SIG-M5 treated with dmso at 0.1 percent for 504 hours (cell line): ENCODE measurements at regions not wholly inside any gene's neighbourhood (a gene's known extent, or its start where the extent isn't known, plus 50 kb on each side); places are given as distances from the start of the nearest gene placed in this dataset.
A peak's percentile ranks its signal among the peaks of the same experiment; 100 is the strongest.
"Not testable (repeated sequence)": the region's sequence is repeated elsewhere in the genome, so short reads cannot be mapped to it uniquely, and the experiment has no call there.

ENCODE experiments used
- DNase-seq: peaks from one replicate; lab custom pipeline; 2025; ENCODE audit not compliant: unreplicated experiment; lab: John Stamatoyannopoulos, UW

GRCh38 chr21:20440338-20440737, 557.9 kb upstream of the NCAM2 start:
- no peak for DNase-seq

GRCh38 chr21:20443558-20444155, 554.6 kb upstream of the NCAM2 start:
- DNase-seq: no peak

- DNase-seq: peak; percentile 17
These were observed 552.2 kb upstream of the NCAM2 start for GRCh38 chr21:20445971-20446370.

GRCh38 chr21:20451046-20451445, 547.2 kb upstream of the NCAM2 start:
- DNase-seq: no peak

GRCh38 chr21:20452935-20453334, 545.3 kb upstream of the NCAM2 start:
- no peak for DNase-seq

- DNase-seq: no peak
These were observed 538.4 kb upstream of the NCAM2 start for GRCh38 chr21:20459838-20460237.

- no peak for DNase-seq
These were observed 534.8 kb upstream of the NCAM2 start for GRCh38 chr21:20463362-20463761.

- no peak for DNase-seq
These were observed 528.8 kb upstream of the NCAM2 start for GRCh38 chr21:20469361-20469760.

GRCh38 chr21:20486303-20486702, 511.9 kb upstream of the NCAM2 start:
- no peak for DNase-seq

- not testable (repeated sequence) for DNase-seq
These were observed 495.3 kb upstream of the NCAM2 start for GRCh38 chr21:20502915-20503314.

GRCh38 chr21:20507783-20508182, 490.4 kb upstream of the NCAM2 start:
- no peak for DNase-seq

GRCh38 chr21:20511216-20511880, 486.9 kb upstream of the NCAM2 start:
- no peak for DNase-seq

- no peak for DNase-seq
These were observed 482.8 kb upstream of the NCAM2 start for GRCh38 chr21:20515446-20515845.

GRCh38 chr21:20519076-20519475, 479.1 kb upstream of the NCAM2 start:
- DNase-seq: no peak

- no peak for DNase-seq
These were observed 475.6 kb upstream of the NCAM2 start for GRCh38 chr21:20522611-20523010.

- no peak for DNase-seq
These were observed 475.0 kb upstream of the NCAM2 start for GRCh38 chr21:20523191-20523590.

GRCh38 chr21:20527731-20528460, 470.3 kb upstream of the NCAM2 start:
- DNase-seq: no peak

- DNase-seq: no peak
These were observed 461.1 kb upstream of the NCAM2 start for GRCh38 chr21:20537130-20537529.

- no peak for DNase-seq
These were observed 460.1 kb upstream of the NCAM2 start for GRCh38 chr21:20538039-20538658.

- DNase-seq: no peak
These were observed 452.8 kb upstream of the NCAM2 start for GRCh38 chr21:20545454-20545853.

GRCh38 chr21:20551939-20552338, 446.3 kb upstream of the NCAM2 start:
- no peak for DNase-seq

GRCh38 chr21:20554785-20555184, 443.4 kb upstream of the NCAM2 start:
- DNase-seq: no peak
